ENCODE measurements at regions not wholly inside any gene's neighbourhood (a gene's known extent, or its start where the extent isn't known, plus 50 kb on each side); places are given as distances from the start of the nearest gene placed in this dataset.

GRCh38 chr11:79702303-79702702 lies 261.5 kb upstream of the TENM4 start:
- TF ChIP-seq CTCF (IDR thresholded peaks at IDR 0.05) (no peak), ZFX (IDR thresholded peaks at IDR 0.05; ENCODE audit: borderline replicate concordance) (no peak)
